Amygdala (tissue), 56 donors: ENCODE measurements at regions not wholly inside any gene's neighbourhood (a gene's known extent, or its start where the extent isn't known, plus 50 kb on each side); places are given as distances from the start of the nearest gene placed in this dataset.
"Not testable (repeated sequence)": the region's sequence is repeated elsewhere in the genome, so short reads cannot be mapped to it uniquely, and the experiment has no call there.

ENCODE experiments used
- DNase-seq, 56 donors: peaks; one replicate each; lab custom pipeline; 2025; lab: John Stamatoyannopoulos, UW

GRCh38 chr11:22031791-22032190 lies 161.1 kb upstream of the ANO5 start:
- no peak for DNase-seq

- no peak for DNase-seq
Measured at GRCh38 chr11:22037505-22037904, 155.4 kb upstream of the ANO5 start.

GRCh38 chr11:22041039-22041438 lies 151.8 kb upstream of the ANO5 start:
- no peak for DNase-seq

- no peak for DNase-seq
Measured at GRCh38 chr11:22042081-22042480, 150.8 kb upstream of the ANO5 start.

GRCh38 chr11:22044126-22044525 lies 148.8 kb upstream of the ANO5 start:
- DNase-seq = no peak

GRCh38 chr11:22049276-22049675 lies 143.6 kb upstream of the ANO5 start:
- no peak for DNase-seq

GRCh38 chr11:22065472-22065871 lies 127.4 kb upstream of the ANO5 start:
- DNase-seq = no peak

- DNase-seq = no peak
Measured at GRCh38 chr11:22069844-22070243, 123.0 kb upstream of the ANO5 start.

- DNase-seq = no peak
Measured at GRCh38 chr11:22076271-22076930, 116.5 kb upstream of the ANO5 start.

- no peak for DNase-seq
Measured at GRCh38 chr11:22078063-22078462, 114.8 kb upstream of the ANO5 start.

- no peak for DNase-seq
Measured at GRCh38 chr11:22079133-22079872, 113.6 kb upstream of the ANO5 start.

- no peak for DNase-seq
Measured at GRCh38 chr11:22082178-22082577, 110.7 kb upstream of the ANO5 start.

- DNase-seq = no peak
Measured at GRCh38 chr11:22082788-22083187, 110.1 kb upstream of the ANO5 start.

- DNase-seq = no peak
Measured at GRCh38 chr11:22084056-22084455, 108.8 kb upstream of the ANO5 start.

- DNase-seq = no peak
Measured at GRCh38 chr11:22084564-22084963, 108.3 kb upstream of the ANO5 start.

GRCh38 chr11:22089609-22090008 lies 103.3 kb upstream of the ANO5 start:
- no peak for DNase-seq

GRCh38 chr11:22106566-22106965 lies 86.3 kb upstream of the ANO5 start:
- DNase-seq = no peak

GRCh38 chr11:22115470-22116029 lies 77.3 kb upstream of the ANO5 start:
- no peak for DNase-seq

GRCh38 chr11:22127981-22128380 lies 64.9 kb upstream of the ANO5 start:
- DNase-seq = not testable (repeated sequence)

GRCh38 chr11:22130462-22131053 lies 62.3 kb upstream of the ANO5 start:
- DNase-seq = no peak

GRCh38 chr11:22133776-22134175 lies 59.1 kb upstream of the ANO5 start:
- DNase-seq = no peak

- DNase-seq = no peak
Measured at GRCh38 chr11:22138264-22138663, 54.6 kb upstream of the ANO5 start.
